Panc1 (cell line): ENCODE measurements at regions not wholly inside any gene's neighbourhood (a gene's known extent, or its start where the extent isn't known, plus 50 kb on each side); places are given as distances from the start of the nearest gene placed in this dataset.
"Not testable (repeated sequence)": the region's sequence is repeated elsewhere in the genome, so short reads cannot be mapped to it uniquely, and the experiment has no call there.

Source experiments
- POLR2AphosphoS5 ChIP-seq: IDR thresholded peaks from 2 replicates; pipeline ENCODE4 v1.6.1; 2012; ENCODE audit warnings: mild to moderate bottlenecking, low read depth, low read length, moderate library complexity
- SIN3A ChIP-seq: IDR thresholded peaks from 2 replicates; pipeline ENCODE4 v1.6.1; 2012; ENCODE audit warnings: low read depth, mild to moderate bottlenecking, low read length, moderate library complexity, borderline replicate concordance; ENCODE audit not compliant: insufficient read depth
- TF ChIP-seq, protein P1 (sequence below): fragments of 450-650 bp; IDR thresholded peaks from 2 replicates; pipeline ENCODE4 v1.5.1; 2017; ENCODE audit warnings: mild to moderate bottlenecking

DNA sequence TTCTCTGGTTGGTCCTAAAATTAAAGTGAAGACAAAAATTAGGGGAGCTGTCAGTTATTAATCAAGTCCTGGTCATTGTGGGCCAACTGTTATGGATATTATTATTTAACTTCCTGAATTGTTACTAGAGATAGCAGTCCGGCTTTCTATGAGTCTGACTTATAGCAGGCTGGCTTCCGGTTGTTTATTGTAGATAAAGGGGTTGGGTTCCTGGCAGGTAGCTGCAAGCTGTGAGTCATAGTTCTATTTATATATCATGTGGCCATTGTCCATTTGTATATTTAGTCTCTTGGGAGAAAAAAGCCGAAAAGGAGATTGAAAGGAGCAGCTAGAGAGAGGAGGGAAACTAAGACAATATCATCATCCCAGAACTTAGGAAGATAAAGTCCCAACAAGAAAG lies 2668.0 kb upstream of the TPTE start:
- TF ChIP-seq, protein P1, sequence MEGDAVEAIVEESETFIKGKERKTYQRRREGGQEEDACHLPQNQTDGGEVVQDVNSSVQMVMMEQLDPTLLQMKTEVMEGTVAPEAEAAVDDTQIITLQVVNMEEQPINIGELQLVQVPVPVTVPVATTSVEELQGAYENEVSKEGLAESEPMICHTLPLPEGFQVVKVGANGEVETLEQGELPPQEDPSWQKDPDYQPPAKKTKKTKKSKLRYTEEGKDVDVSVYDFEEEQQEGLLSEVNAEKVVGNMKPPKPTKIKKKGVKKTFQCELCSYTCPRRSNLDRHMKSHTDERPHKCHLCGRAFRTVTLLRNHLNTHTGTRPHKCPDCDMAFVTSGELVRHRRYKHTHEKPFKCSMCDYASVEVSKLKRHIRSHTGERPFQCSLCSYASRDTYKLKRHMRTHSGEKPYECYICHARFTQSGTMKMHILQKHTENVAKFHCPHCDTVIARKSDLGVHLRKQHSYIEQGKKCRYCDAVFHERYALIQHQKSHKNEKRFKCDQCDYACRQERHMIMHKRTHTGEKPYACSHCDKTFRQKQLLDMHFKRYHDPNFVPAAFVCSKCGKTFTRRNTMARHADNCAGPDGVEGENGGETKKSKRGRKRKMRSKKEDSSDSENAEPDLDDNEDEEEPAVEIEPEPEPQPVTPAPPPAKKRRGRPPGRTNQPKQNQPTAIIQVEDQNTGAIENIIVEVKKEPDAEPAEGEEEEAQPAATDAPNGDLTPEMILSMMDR = not testable (repeated sequence)
- not testable (repeated sequence) for TF ChIP-seq POLR2AphosphoS5, SIN3A
